ENCODE measurements at regions not wholly inside any gene's neighbourhood (a gene's known extent, or its start where the extent isn't known, plus 50 kb on each side); places are given as distances from the start of the nearest gene placed in this dataset.

- ChIA-PET POLR2A (ENCODE audit: low non-redundant PET) (interaction anchor here (0.6 to 0.7 kb wide), 2 partner anchors 80 to 164 kb away, joined by 3 read pairs; no protein-coding TSS in a partner anchor), CTCF (interaction anchor here (0.6 kb wide), 1 partner anchor 107 kb away, joined by 3 read pairs; no protein-coding TSS in a partner anchor)
- Histone ChIP-seq H3K36me3 (ENCODE audit: insufficient read depth, low read length, poor library complexity, severe bottlenecking) (no peaks in the 10 kb centered on the region), H3K4me1 (ENCODE audit: insufficient read depth, low read length, poor library complexity, severe bottlenecking) (no peaks in the 10 kb centered on the region), H3K4me3 (ENCODE audit: low read depth, low read length, poor library complexity, severe bottlenecking) (no peak overlapping the region), H3K9me3 (ENCODE audit: low read depth, low read length, poor library complexity, severe bottlenecking) (no peaks in the 10 kb centered on the region), H3K27ac (ENCODE audit: low read depth, low read length, poor library complexity, severe bottlenecking) (no peak overlapping the region), H3K27me3 (replicated peaks; ENCODE audit: insufficient read depth, low read depth, low read length, poor library complexity) (peaks cover 43% of the 10 kb centered on the region)
- no peak for DNase-seq (ENCODE audit: low spot score)
- intact Hi-C loops (cut with micrococcal nuclease; ENCODE audit: unreplicated experiment) = no loop called here
- no TSS peak for BruUV-seq (replicated peaks)
- no peak for TF ChIP-seq EZH2 (IDR thresholded peaks at IDR 0.05; ENCODE audit: borderline replicate concordance, low read depth, low read length, poor library complexity, severe bottlenecking)
- TF ChIP-seq CTCF (conservative IDR thresholded peaks at IDR 0.05; ENCODE audit: low read depth, low read length) = no peak
Observed at GRCh38 chr7:156475666-156476065, 164.9 kb upstream of the RNF32 start.

- H3K9me3 ChIP-seq (ENCODE audit: low read depth, low read length, poor library complexity, severe bottlenecking) = no peaks in the 10 kb centered on the region
- no peaks in the 10 kb centered on the region for H3K36me3 ChIP-seq (ENCODE audit: insufficient read depth, low read length, poor library complexity, severe bottlenecking)
- ChIA-PET CTCF (interaction anchor here (0.6 kb wide), 1 partner anchor 108 kb away, joined by 3 read pairs; no protein-coding TSS in a partner anchor), POLR2A (ENCODE audit: low non-redundant PET) (interaction anchor here (0.7 kb wide), 1 partner anchor 81 kb away, joined by 3 read pairs; no protein-coding TSS in a partner anchor)
- H3K4me1 ChIP-seq (ENCODE audit: insufficient read depth, low read length, poor library complexity, severe bottlenecking) = no peaks in the 10 kb centered on the region
- DNase-seq (ENCODE audit: low spot score) = no peak
- H3K27me3 ChIP-seq (replicated peaks; ENCODE audit: insufficient read depth, low read depth, low read length, poor library complexity) = peaks cover 43% of the 10 kb centered on the region
- no peak overlapping the region for H3K27ac ChIP-seq (ENCODE audit: low read depth, low read length, poor library complexity, severe bottlenecking)
- no peak overlapping the region for H3K4me3 ChIP-seq (ENCODE audit: low read depth, low read length, poor library complexity, severe bottlenecking)
- no TSS peak for BruUV-seq (replicated peaks)
- intact Hi-C loops (cut with micrococcal nuclease; ENCODE audit: unreplicated experiment) = no loop called here
- no peak for TF ChIP-seq EZH2 (IDR thresholded peaks at IDR 0.05; ENCODE audit: borderline replicate concordance, low read depth, low read length, poor library complexity, severe bottlenecking)
- no peak for TF ChIP-seq CTCF (conservative IDR thresholded peaks at IDR 0.05; ENCODE audit: low read depth, low read length)
Observed at GRCh38 chr7:156475179-156475578, 165.4 kb upstream of the RNF32 start.

DNA sequence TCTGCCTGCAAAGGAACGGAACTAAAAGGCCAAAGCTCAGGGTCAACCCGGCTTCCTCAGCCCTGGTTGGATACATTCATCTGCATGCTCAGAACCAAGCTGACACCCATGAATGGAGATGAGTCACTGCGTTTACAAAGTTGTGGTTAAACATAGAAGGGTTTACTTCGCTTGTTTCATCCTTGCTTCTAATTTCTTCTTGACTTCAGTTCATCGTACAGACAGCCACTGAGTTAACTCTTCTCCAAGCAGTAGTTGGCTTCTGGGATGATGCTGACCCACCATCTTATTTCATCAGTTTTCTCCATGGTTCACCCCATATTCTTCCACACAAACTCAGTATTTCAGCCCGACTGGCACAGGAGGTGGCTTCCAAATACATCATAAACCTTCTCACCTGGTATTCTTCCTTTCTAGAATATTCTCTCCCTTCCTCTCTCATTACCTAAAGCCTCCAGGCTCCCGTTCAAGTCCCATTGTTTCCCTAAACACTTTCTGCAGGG is 166.3 kb upstream of the RNF32 start:
- H3K4me1 ChIP-seq (ENCODE audit: insufficient read depth, low read length, poor library complexity, severe bottlenecking) = no peaks in the 10 kb centered on the region
- H3K27ac ChIP-seq (ENCODE audit: low read depth, low read length, poor library complexity, severe bottlenecking) = no peak overlapping the region
- BruUV-seq (replicated peaks) = no TSS peak
- H3K9me3 ChIP-seq (ENCODE audit: low read depth, low read length, poor library complexity, severe bottlenecking) = no peaks in the 10 kb centered on the region
- DNase-seq (ENCODE audit: low spot score) = no peak
- peaks cover 45% of the 10 kb centered on the region for H3K27me3 ChIP-seq (replicated peaks; ENCODE audit: insufficient read depth, low read depth, low read length, poor library complexity)
- H3K36me3 ChIP-seq (ENCODE audit: insufficient read depth, low read length, poor library complexity, severe bottlenecking) = no peaks in the 10 kb centered on the region
- POLR2A ChIA-PET (ENCODE audit: low non-redundant PET) = interaction anchor here (0.5 kb wide), 1 partner anchor 632 kb away, joined by 3 read pairs; no protein-coding TSS in a partner anchor
- no peak overlapping the region for H3K4me3 ChIP-seq (ENCODE audit: low read depth, low read length, poor library complexity, severe bottlenecking)
- CTCF ChIA-PET = no interaction called here
- intact Hi-C loops (cut with micrococcal nuclease; ENCODE audit: unreplicated experiment) = no loop called here
- TF ChIP-seq CTCF (conservative IDR thresholded peaks at IDR 0.05; ENCODE audit: low read depth, low read length) (no peak), EZH2 (IDR thresholded peaks at IDR 0.05; ENCODE audit: borderline replicate concordance, low read depth, low read length, poor library complexity, severe bottlenecking) (no peak)
